GM12872 (cell line): ENCODE measurements at regions not wholly inside any gene's neighbourhood (a gene's known extent, or its start where the extent isn't known, plus 50 kb on each side); places are given as distances from the start of the nearest gene placed in this dataset.

Experiments used
- CTCF ChIP-seq: IDR thresholded peaks from 3 replicates; pipeline ENCODE4 v1.5.1; 2011; ENCODE audit warnings: low read depth, mild to moderate bottlenecking, low read length, moderate library complexity; ENCODE audit not compliant: insufficient read depth

DNA sequence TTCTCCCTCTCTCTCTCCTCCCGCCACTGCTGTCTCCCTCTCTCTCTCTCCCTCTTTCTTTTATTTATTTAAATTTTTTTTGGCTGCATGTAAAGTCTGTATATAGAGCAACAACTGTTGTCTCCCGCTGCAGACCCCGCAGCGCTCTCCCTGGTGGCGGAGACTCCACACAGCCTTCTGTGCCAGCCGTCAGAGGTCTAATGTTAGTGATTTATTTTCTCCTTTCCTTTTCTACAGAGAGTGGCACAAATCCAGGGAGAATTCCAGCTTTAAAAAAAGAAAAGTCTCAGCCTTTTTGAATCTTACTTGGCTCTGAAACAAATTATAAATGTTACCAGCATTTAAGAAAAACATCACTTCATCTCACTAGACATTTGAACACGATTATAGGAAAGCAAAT is 106.2 kb downstream of the FAM9B start:
- TF ChIP-seq CTCF = no peak

GRCh38 chrX:8927066-8927635 is 106.8 kb downstream of the FAM9B start:
- no peak for TF ChIP-seq CTCF

- TF ChIP-seq CTCF = no peak
Measured at GRCh38 chrX:8921615-8922014, 112.3 kb downstream of the FAM9B start.

- no peak for TF ChIP-seq CTCF
Measured at GRCh38 chrX:8919801-8920200, 114.1 kb downstream of the FAM9B start.

GRCh38 chrX:8916697-8917096 is 115.5 kb upstream of the FAM9A start:
- no peak for TF ChIP-seq CTCF

DNA sequence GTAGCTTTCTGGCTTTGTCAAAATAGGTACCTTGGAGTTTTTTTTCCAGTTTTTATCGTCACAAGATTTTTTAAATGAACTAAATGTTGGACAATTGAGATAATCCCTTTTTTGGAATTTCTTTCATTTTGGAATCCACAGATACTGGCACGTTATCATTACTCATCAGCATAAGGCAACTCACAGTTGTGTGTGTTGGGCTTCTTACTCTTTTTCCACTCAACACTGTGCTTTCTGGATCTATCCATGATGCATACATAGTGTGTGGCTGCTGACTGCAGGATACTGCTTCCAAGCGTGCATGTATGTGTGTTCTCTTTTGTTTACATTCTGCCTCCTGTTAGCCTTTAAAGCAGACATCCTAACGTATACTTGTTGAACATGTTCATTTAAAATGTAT is 113.5 kb upstream of the FAM9A start:
- no peak for TF ChIP-seq CTCF

GRCh38 chrX:8913655-8914409 is 112.6 kb upstream of the FAM9A start:
- no peak for TF ChIP-seq CTCF
